Neural cell (in vitro differentiated cells): ENCODE measurements at regions not wholly inside any gene's neighbourhood (a gene's known extent, or its start where the extent isn't known, plus 50 kb on each side); places are given as distances from the start of the nearest gene placed in this dataset.

Experiments used
- H2AFZ ChIP-seq: fragments of 200-600, 300-800 bp; sonication (generic), shearing (Covaris generic); 2 replicates; pipeline ENCODE4 v1.6.0; 2014; ENCODE audit warnings: low read depth, mild to moderate bottlenecking, antibody characterized with exemption, low read length, moderate library complexity
- H3F3A ChIP-seq: fragments of 200-600 bp; shearing (Covaris generic); 2 replicates; pipeline ENCODE4 v1.6.1; 2016; ENCODE audit warnings: mild to moderate bottlenecking, moderate library complexity, mixed read lengths, antibody characterized with exemption, low read length; ENCODE audit not compliant: insufficient read depth, poor library complexity, severe bottlenecking
- H3K27ac ChIP-seq: fragments of 200-600, 300-800 bp; sonication (generic), shearing (Covaris generic); 2 replicates; pipeline ENCODE4 v1.5.1; 2014; ENCODE audit warnings: mild to moderate bottlenecking, low read length, moderate library complexity
- H3K27me3 ChIP-seq: fragments of 300-800, 200-600 bp; sonication (generic), shearing (Covaris generic); 2 replicates; pipeline ENCODE4 v1.6.0; 2014; ENCODE audit warnings: mild to moderate bottlenecking, low read depth, low read length, moderate library complexity; ENCODE audit not compliant: insufficient read depth
- H3K36me3 ChIP-seq: fragments of 300-800, 200-600 bp; sonication (generic), shearing (Covaris generic); 2 replicates; pipeline ENCODE4 v1.5.1; 2014; ENCODE audit warnings: mild to moderate bottlenecking, antibody characterized with exemption, low read length, moderate library complexity; ENCODE audit not compliant: insufficient read depth
- H3K4me2 ChIP-seq: fragments of 300-800, 200-600 bp; sonication (generic), shearing (Covaris generic); 2 replicates; pipeline ENCODE4 v1.6.0; 2014; ENCODE audit warnings: mild to moderate bottlenecking, low read length
- H3K4me3 ChIP-seq: fragments of 300-800, 200-600 bp; sonication (generic), shearing (Covaris generic); 2 replicates; pipeline ENCODE4 v1.5.1; 2014; ENCODE audit warnings: mild to moderate bottlenecking, low read length, moderate library complexity
- H3K79me2 ChIP-seq: fragments of 200-600 bp; shearing (Covaris generic); replicated peaks from 2 replicates; pipeline ENCODE4 v1.6.0; 2014; ENCODE audit warnings: mild to moderate bottlenecking, low read length, moderate library complexity; ENCODE audit not compliant: insufficient read depth
- H3K9ac ChIP-seq: fragments of 300-800, 200-600 bp; sonication (generic), shearing (Covaris generic); 2 replicates; pipeline ENCODE4 v1.6.1; 2016; ENCODE audit warnings: mild to moderate bottlenecking, low read length, mixed read lengths
- H3K9me2 ChIP-seq: fragments of 200-600 bp; shearing (Covaris generic); 2 replicates; pipeline ENCODE4 v1.6.1; 2016; ENCODE audit warnings: mild to moderate bottlenecking, low read length, mixed read lengths; ENCODE audit not compliant: insufficient read depth
- H3K9me3 ChIP-seq: fragments of 200-600, 300-800 bp; sonication (generic), shearing (Covaris generic); 2 replicates; pipeline ENCODE4 v1.6.1; 2016; ENCODE audit warnings: mild to moderate bottlenecking, mixed run types, low read length, moderate library complexity, mixed read lengths
- H4K20me1 ChIP-seq: fragments of 200-600 bp; shearing (Covaris generic); 2 replicates; pipeline ENCODE4 v1.6.1; 2016; ENCODE audit warnings: mild to moderate bottlenecking, mixed run types; ENCODE audit not compliant: insufficient read depth
- EP300 ChIP-seq: fragments of 450-650 bp; conservative IDR thresholded peaks from 2 replicates; pipeline ENCODE4 v1.6.1; 2014; ENCODE audit warnings: antibody characterized with exemption, mild to moderate bottlenecking, moderate library complexity; ENCODE audit not compliant: poor library complexity, severe bottlenecking
- EZH2 ChIP-seq: fragments of 200-600, 300-800 bp; shearing (Covaris generic), sonication (generic); IDR thresholded peaks from 2 replicates; pipeline ENCODE4 v1.6.1; 2014; ENCODE audit warnings: antibody characterized with exemption, low read length, borderline replicate concordance, mild to moderate bottlenecking; ENCODE audit not compliant: insufficient read depth, poor library complexity, severe bottlenecking
- MXI1 ChIP-seq: fragments of 450-650 bp; conservative IDR thresholded peaks from 2 replicates; pipeline ENCODE4 v1.6.1; 2014; ENCODE audit warnings: antibody characterized with exemption, mild to moderate bottlenecking; ENCODE audit not compliant: poor library complexity, severe bottlenecking
- POLR2AphosphoS5 ChIP-seq: IDR thresholded peaks from 2 replicates; pipeline ENCODE4 v1.6.1; 2012
- RAD21 ChIP-seq: fragments of 450-650 bp; conservative IDR thresholded peaks from 2 replicates; pipeline ENCODE4 v1.6.1; 2014; ENCODE audit warnings: antibody characterized with exemption, mild to moderate bottlenecking, moderate library complexity
- SMC3 ChIP-seq: fragments of 450-650 bp; conservative IDR thresholded peaks from 2 replicates; pipeline ENCODE4 v1.6.1; 2014; ENCODE audit warnings: antibody characterized with exemption, mild to moderate bottlenecking, moderate library complexity; ENCODE audit not compliant: poor library complexity
- TAF1 ChIP-seq: IDR thresholded peaks from 2 replicates; pipeline ENCODE4 v1.6.1; 2012; ENCODE audit warnings: low read depth
- TF ChIP-seq, protein P1 (sequence below): IDR thresholded peaks from 2 replicates; pipeline ENCODE4 v1.6.1; 2012; ENCODE audit warnings: borderline replicate concordance
- TF ChIP-seq, protein P2 (sequence below): fragments of 450-650 bp; IDR thresholded peaks from 2 replicates; pipeline ENCODE4 v1.5.1; 2014; ENCODE audit warnings: antibody characterized with exemption, mild to moderate bottlenecking, moderate library complexity; ENCODE audit not compliant: poor library complexity, severe bottlenecking

DNA sequence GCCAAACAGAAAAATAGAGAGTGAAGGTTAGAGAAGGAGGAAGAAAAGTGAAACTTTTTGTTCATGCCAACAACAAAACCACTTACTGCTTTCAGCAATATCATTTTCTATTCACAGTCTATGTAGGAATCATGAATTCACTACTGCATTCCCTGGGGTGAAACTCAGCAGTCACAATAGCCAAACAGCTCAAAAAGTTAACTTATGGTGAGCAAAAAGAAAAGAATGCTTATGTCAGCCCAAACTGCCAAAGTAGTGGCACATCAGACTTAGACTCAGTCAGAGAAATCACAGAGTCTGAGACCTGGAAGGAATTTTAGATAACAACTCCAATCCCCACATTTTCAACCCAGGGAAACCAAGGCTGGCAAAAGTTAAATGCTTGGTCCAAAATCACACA lies 238.7 kb upstream of the TMCO5A start:
- Histone ChIP-seq H3F3A (no peaks in the 10 kb centered on the region), H3K9me2 (no peaks in the 10 kb centered on the region), H3K27me3 (no peaks in the 10 kb centered on the region), H3K4me3 (no peak overlapping the region), H3K79me2 (no peaks in the 10 kb centered on the region), H3K4me2 (no peak overlapping the region), H3K9me3 (no peaks in the 10 kb centered on the region), H2AFZ (no peak overlapping the region), H3K36me3 (no peaks in the 10 kb centered on the region), H3K27ac (no peak overlapping the region), H4K20me1 (no peaks in the 10 kb centered on the region), H3K9ac (no peak overlapping the region)
- TF ChIP-seq EZH2 (no peak), TAF1 (no peak), POLR2AphosphoS5 (no peak), RAD21 (no peak), SMC3 (no peak), EP300 (no peak), MXI1 (no peak)
- TF ChIP-seq, protein P1, sequence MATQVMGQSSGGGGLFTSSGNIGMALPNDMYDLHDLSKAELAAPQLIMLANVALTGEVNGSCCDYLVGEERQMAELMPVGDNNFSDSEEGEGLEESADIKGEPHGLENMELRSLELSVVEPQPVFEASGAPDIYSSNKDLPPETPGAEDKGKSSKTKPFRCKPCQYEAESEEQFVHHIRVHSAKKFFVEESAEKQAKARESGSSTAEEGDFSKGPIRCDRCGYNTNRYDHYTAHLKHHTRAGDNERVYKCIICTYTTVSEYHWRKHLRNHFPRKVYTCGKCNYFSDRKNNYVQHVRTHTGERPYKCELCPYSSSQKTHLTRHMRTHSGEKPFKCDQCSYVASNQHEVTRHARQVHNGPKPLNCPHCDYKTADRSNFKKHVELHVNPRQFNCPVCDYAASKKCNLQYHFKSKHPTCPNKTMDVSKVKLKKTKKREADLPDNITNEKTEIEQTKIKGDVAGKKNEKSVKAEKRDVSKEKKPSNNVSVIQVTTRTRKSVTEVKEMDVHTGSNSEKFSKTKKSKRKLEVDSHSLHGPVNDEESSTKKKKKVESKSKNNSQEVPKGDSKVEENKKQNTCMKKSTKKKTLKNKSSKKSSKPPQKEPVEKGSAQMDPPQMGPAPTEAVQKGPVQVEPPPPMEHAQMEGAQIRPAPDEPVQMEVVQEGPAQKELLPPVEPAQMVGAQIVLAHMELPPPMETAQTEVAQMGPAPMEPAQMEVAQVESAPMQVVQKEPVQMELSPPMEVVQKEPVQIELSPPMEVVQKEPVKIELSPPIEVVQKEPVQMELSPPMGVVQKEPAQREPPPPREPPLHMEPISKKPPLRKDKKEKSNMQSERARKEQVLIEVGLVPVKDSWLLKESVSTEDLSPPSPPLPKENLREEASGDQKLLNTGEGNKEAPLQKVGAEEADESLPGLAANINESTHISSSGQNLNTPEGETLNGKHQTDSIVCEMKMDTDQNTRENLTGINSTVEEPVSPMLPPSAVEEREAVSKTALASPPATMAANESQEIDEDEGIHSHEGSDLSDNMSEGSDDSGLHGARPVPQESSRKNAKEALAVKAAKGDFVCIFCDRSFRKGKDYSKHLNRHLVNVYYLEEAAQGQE: no peak
- TF ChIP-seq, protein P2, sequence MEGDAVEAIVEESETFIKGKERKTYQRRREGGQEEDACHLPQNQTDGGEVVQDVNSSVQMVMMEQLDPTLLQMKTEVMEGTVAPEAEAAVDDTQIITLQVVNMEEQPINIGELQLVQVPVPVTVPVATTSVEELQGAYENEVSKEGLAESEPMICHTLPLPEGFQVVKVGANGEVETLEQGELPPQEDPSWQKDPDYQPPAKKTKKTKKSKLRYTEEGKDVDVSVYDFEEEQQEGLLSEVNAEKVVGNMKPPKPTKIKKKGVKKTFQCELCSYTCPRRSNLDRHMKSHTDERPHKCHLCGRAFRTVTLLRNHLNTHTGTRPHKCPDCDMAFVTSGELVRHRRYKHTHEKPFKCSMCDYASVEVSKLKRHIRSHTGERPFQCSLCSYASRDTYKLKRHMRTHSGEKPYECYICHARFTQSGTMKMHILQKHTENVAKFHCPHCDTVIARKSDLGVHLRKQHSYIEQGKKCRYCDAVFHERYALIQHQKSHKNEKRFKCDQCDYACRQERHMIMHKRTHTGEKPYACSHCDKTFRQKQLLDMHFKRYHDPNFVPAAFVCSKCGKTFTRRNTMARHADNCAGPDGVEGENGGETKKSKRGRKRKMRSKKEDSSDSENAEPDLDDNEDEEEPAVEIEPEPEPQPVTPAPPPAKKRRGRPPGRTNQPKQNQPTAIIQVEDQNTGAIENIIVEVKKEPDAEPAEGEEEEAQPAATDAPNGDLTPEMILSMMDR: no peak

- H3K36me3 ChIP-seq: no peaks in the 10 kb centered on the region
- no peaks in the 10 kb centered on the region for H3F3A ChIP-seq
- no peaks in the 10 kb centered on the region for H3K27me3 ChIP-seq
- no peaks in the 10 kb centered on the region for H3K79me2 ChIP-seq
- no peaks in the 10 kb centered on the region for H3K9me2 ChIP-seq
- no peak overlapping the region for H3K27ac ChIP-seq
- no peak overlapping the region for H3K4me2 ChIP-seq
- TF ChIP-seq TAF1 (no peak), SMC3 (no peak), EZH2 (no peak)
- TF ChIP-seq, protein P1: no peak
- no peaks in the 10 kb centered on the region for H4K20me1 ChIP-seq
- H3K4me3 ChIP-seq: no peak overlapping the region
- no peak overlapping the region for H3K9ac ChIP-seq
- no peak overlapping the region for H2AFZ ChIP-seq
- H3K9me3 ChIP-seq: no peaks in the 10 kb centered on the region
Measured at GRCh38 chr15:37698679-37699078, 235.8 kb upstream of the TMCO5A start.
